ENCODE measurements at regions not wholly inside any gene's neighbourhood (a gene's known extent, or its start where the extent isn't known, plus 50 kb on each side); places are given as distances from the start of the nearest gene placed in this dataset.
"Not testable (repeated sequence)": the region's sequence is repeated elsewhere in the genome, so short reads cannot be mapped to it uniquely, and the experiment has no call there.

- intact Hi-C loops (cut with DNase I): no loop called here
- DNase-seq (ENCODE audit: low spot score): no peak
Observed at GRCh38 chr2:200193331-200193730, 113.2 kb upstream of the SPATS2L start.

- intact Hi-C loops (cut with DNase I): no loop called here
Observed at GRCh38 chr2:200193791-200194190, 112.7 kb upstream of the SPATS2L start.

GRCh38 chr2:200194746-200195145 lies 111.7 kb upstream of the SPATS2L start:
- no peak for DNase-seq (ENCODE audit: low spot score)
- intact Hi-C loops (cut with DNase I): no loop called here

More at GRCh38 chr2:200193791-200194190, 112.7 kb upstream of the SPATS2L start:
- no peak for DNase-seq (ENCODE audit: low spot score)

- DNase-seq (ENCODE audit: low spot score): no peak
- intact Hi-C loops (cut with DNase I): no loop called here
Observed at GRCh38 chr2:200199005-200199404, 107.5 kb upstream of the SPATS2L start.

- no peak for DNase-seq (ENCODE audit: low spot score)
- intact Hi-C loops (cut with DNase I): no loop called here
Observed at GRCh38 chr2:200199576-200200263, 106.8 kb upstream of the SPATS2L start.

- DNase-seq (ENCODE audit: low spot score); intact Hi-C loops (cut with DNase I): not testable (repeated sequence)
Observed at GRCh38 chr2:200201839-200202238, 104.7 kb upstream of the SPATS2L start.

GRCh38 chr2:200203381-200203827 lies 103.1 kb upstream of the SPATS2L start:
- intact Hi-C loops (cut with DNase I): no loop called here
- no peak for DNase-seq (ENCODE audit: low spot score)

GRCh38 chr2:200208041-200208440 lies 98.5 kb upstream of the SPATS2L start:
- intact Hi-C loops (cut with DNase I): no loop called here
- no peak for DNase-seq (ENCODE audit: low spot score)

- DNase-seq (ENCODE audit: low spot score): no peak
- intact Hi-C loops (cut with DNase I): no loop called here
Observed at GRCh38 chr2:200209030-200209429, 97.5 kb upstream of the SPATS2L start.

- intact Hi-C loops (cut with DNase I): no loop called here
- no peak for DNase-seq (ENCODE audit: low spot score)
Observed at GRCh38 chr2:200211643-200212042, 94.8 kb upstream of the SPATS2L start.

- DNase-seq (ENCODE audit: low spot score): no peak
- intact Hi-C loops (cut with DNase I): no loop called here
Observed at GRCh38 chr2:200212862-200213425, 93.5 kb upstream of the SPATS2L start.

GRCh38 chr2:200216310-200216709 lies 90.2 kb upstream of the SPATS2L start:
- no peak for DNase-seq (ENCODE audit: low spot score)
- intact Hi-C loops (cut with DNase I): no loop called here

- intact Hi-C loops (cut with DNase I): no loop called here
- no peak for DNase-seq (ENCODE audit: low spot score)
Observed at GRCh38 chr2:200217320-200217719, 89.2 kb upstream of the SPATS2L start.

- DNase-seq (ENCODE audit: low spot score): no peak
- intact Hi-C loops (cut with DNase I): no loop called here
Observed at GRCh38 chr2:200218645-200219044, 87.8 kb upstream of the SPATS2L start.

- DNase-seq (ENCODE audit: low spot score): no peak
- intact Hi-C loops (cut with DNase I): loop anchor here (10.0 kb wide), 1 partner anchor 255 kb away; no protein-coding TSS in a partner anchor
Observed at GRCh38 chr2:200219309-200220113, 87.0 kb upstream of the SPATS2L start.

- intact Hi-C loops (cut with DNase I): loop anchor here (10.0 kb wide), 1 partner anchor 255 kb away; no protein-coding TSS in a partner anchor
- DNase-seq (ENCODE audit: low spot score): no peak
Observed at GRCh38 chr2:200220251-200220650, 86.2 kb upstream of the SPATS2L start.

- intact Hi-C loops (cut with DNase I): loop anchor here (10.0 kb wide), 1 partner anchor 253 kb away; no protein-coding TSS in a partner anchor
- DNase-seq (ENCODE audit: low spot score): no peak
Observed at GRCh38 chr2:200221055-200221955, 85.2 kb upstream of the SPATS2L start.

- no peak for DNase-seq (ENCODE audit: low spot score)
- intact Hi-C loops (cut with DNase I): loop anchor here (10.0 kb wide), 1 partner anchor 252 kb away; no protein-coding TSS in a partner anchor
Observed at GRCh38 chr2:200222791-200223190, 83.7 kb upstream of the SPATS2L start.

GRCh38 chr2:200223205-200223784 lies 83.2 kb upstream of the SPATS2L start:
- DNase-seq (ENCODE audit: low spot score): no peak
- intact Hi-C loops (cut with DNase I): loop anchor here (10.0 kb wide), 1 partner anchor 252 kb away; no protein-coding TSS in a partner anchor
